GM19324 (cell line): ENCODE measurements at regions not wholly inside any gene's neighbourhood (a gene's known extent, or its start where the extent isn't known, plus 50 kb on each side); places are given as distances from the start of the nearest gene placed in this dataset.
"Not testable (repeated sequence)": the region's sequence is repeated elsewhere in the genome, so short reads cannot be mapped to it uniquely, and the experiment has no call there.

Source experiments
- ATAC-seq: cut with Tn5 transposase; IDR thresholded peaks from one replicate; pipeline ENCODE4 v1.9.1; 2021; ENCODE audit warnings: mild to moderate bottlenecking, moderate library complexity; ENCODE audit not compliant: unreplicated experiment, low FRiP score

GRCh38 chr18:10321576-10321975 lies 132.9 kb upstream of the APCDD1 start:
- no peak for ATAC-seq

DNA sequence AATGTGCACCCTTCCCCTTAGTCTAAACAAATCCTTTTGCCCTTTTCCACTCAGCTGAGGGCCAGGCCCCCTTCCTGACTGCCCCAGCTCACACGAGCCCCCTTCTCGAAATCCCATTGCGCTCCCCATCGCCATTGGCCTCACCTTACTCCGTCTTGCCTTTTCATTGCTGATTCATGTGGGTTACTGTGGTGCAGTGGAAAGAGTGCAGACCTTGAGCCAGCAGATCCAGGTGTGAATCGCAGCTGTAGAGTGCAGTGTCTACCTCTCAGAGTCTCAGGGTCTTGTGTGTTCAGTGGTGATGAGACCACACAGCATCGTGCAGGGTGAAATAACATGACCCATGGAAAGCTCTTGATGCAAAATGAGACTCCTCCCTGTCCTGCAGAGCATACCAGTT lies 132.4 kb upstream of the APCDD1 start:
- no peak for ATAC-seq

DNA sequence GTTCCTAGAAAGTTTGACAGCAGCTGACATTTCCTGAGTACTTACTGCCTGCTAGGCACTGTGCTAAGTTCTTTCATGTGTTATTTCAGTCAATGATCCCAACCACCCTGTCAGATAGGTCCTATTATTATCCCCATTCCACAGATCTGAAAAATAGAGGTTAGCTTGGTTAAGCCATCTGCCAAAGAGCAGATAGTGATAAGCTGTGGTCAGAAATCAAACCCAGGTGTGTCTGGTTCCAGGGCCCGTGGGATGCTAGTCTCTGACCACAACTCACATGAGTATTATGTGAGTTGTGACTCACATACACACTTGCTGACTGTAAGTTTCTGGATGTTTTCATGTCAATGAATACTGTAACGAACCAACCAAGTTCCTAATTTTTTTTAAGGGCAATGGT lies 132.0 kb upstream of the APCDD1 start:
- no peak for ATAC-seq

DNA sequence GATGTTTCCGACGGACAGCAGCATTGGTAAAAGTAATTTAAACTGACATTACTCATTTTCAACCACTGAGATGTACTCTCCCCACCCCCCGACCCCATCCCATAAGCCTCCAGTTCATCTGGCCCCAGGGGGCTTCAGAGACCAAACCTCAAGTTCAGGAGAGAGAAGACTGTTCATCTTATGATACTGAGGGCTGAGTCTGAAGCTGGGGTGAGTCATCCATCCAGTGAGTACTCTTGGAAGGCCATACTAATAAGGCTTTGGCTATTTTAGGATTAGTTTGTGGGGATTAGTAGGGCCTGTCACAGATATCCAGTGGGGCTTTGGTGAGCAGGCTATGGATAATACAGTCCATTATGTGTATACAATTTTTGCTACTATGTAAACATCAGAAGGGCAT lies 125.3 kb upstream of the APCDD1 start:
- no peak for ATAC-seq

- ATAC-seq: no peak
These were observed 124.0 kb upstream of the APCDD1 start for GRCh38 chr18:10330428-10330827.

DNA sequence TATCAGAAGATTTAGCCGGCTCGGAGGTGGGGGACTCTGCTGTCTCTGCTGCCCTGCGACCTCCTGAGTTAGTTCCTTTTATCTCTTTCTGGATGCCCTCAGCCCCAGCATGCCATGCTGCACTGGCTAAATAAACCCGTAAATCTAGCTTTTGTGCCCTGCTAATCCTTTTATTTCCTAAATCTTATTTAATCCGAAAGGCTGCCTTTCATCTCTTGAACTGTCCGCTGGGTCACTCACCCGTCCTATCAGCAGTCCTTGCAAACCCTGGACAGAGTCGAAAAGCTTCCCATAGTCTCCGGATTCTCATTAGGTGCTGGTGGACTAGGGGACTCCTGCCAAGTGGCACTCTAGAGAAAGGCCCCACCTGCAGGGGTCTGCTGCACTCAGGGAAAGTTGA lies 122.0 kb upstream of the APCDD1 start:
- ATAC-seq: no peak

GRCh38 chr18:10336749-10337350 lies 117.6 kb upstream of the APCDD1 start:
- no peak for ATAC-seq

DNA sequence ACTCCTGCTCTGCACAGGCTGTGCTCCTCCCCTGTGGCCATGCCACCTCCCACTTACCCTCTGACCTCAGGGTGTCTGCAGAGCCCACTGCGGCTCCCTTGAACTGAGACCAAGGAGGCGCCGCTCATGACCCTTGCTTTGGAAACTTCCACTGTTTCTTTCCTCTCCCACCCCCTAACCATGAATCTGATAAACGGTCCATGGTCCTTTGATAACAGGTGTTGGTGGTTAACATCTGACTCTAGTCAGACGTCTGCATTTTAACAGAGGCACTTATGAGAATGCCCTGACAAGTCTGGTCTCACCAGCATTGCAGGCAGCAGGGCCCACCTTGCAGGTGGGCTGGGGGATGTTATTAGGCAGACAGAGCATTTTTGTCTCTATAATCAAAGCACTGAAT lies 113.6 kb upstream of the APCDD1 start:
- ATAC-seq: no peak

DNA sequence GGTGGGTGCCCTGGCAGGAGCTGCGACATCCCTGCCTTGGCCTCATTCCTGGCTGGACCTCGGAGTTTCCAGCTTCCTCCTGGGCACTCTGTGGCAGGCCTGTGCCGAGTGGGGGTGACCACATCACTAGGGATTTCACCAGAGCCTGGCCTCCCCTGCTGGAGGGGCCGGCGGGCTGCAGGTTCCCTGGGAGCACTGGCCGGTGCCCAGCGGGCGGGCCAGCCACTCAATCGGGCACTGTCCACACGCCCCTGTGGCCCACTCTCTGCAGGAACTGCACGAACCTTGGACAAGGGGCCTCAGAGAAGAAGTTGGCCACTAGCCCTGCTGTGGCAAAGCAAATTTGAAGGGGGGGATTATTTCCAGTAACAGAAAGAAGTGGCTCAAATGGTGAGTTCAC lies 110.7 kb upstream of the APCDD1 start:
- no peak for ATAC-seq

- no peak for ATAC-seq
These were observed 107.6 kb upstream of the APCDD1 start for GRCh38 chr18:10346749-10347415.

GRCh38 chr18:10349561-10349960 lies 104.9 kb upstream of the APCDD1 start:
- no peak for ATAC-seq

GRCh38 chr18:10350661-10351060 lies 103.8 kb upstream of the APCDD1 start:
- no peak for ATAC-seq

DNA sequence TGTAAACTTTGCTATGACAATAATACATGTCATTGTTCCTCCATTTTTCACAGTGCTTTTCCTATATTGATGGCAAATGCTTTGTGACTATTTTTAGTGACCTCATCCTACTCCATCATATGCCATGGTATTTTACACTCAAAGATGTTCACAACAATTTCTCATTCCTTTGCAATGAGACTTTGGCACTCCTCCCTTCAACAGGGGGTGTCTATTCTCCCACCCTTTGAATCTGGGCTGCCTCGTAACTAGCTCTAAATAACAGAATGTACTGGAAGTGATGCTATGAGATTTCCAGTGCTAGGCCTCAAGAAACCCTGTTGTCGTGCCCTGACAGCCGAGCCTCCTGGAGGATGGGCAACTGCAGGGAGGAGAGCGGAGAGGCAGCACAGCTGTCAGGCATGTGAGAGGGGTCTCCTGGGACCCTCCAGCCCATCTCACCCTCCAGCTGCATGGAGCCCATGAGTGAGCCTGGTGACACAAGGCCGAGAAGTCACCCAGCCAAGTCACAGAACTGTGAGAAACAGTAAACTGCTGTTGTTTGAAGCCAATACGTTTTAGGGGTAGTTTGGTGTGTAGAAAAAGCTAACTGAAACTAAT lies 103.1 kb upstream of the APCDD1 start:
- ATAC-seq: no peak

DNA sequence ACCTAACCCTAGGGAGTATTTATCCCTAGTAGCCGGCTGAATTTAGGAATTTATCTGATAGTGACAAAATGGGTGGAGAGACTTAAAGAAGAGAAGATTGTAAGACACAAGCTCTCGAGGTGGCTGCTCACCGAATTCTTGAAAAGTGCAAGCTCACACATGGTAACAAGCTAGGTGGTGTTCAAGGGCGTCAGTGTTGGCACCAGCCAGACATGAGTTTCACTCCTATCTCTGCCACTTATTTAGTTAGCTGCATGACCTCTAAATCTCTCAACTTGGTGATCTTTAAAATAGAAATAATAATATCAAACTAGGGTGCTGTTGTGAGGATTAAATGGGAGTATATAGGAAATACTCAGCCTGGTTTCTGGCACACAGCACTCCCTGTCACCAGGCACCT lies 102.6 kb upstream of the APCDD1 start:
- no peak for ATAC-seq

DNA sequence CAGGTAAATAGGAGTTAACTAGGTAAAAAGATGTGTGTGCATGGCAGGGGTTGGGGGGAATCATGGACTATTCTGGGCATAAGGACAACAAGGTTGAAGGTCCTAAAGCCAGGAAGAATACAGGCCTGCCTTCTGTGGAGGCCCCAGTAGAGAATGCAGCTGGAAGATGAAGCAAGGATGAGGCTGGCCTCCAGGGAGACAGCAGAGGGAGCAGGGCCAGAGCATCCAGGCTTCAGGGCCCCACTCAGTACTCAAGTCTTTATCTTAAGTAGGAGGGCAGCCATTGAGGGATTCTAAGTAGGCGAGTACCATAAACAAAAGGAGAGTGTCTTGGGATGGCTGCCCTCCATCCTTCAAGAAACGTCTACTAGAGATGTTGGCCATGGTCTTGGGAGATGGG lies 101.8 kb upstream of the APCDD1 start:
- ATAC-seq: no peak

GRCh38 chr18:10353791-10354190 lies 100.6 kb upstream of the APCDD1 start:
- ATAC-seq: no peak

DNA sequence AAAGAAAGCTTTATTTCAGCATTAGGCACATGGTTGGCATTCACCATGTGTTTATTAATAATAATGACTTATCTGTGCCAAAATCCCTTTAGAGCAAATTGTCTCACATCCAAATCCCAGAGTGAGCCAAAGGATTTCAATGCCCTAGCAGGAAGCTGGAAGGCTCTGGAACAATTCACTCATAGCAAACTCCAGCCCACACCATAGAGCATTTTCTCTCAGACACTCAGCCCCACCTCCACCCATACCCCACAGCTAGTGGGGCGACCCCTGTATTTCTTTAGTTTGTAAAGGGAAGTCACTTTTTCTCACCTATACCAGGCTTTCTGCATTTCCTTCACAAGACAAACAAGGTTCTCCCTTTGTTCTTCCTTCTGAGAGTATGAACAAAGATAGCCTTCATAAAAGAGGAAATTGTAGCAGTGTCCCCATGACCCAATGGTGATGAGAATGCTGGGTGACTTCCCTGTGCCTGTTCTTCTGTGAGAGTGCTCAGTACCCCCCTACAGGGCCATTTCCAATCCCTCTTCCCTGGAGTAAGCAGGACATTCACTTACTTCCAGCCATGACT lies 100.1 kb upstream of the APCDD1 start:
- ATAC-seq: no peak

DNA sequence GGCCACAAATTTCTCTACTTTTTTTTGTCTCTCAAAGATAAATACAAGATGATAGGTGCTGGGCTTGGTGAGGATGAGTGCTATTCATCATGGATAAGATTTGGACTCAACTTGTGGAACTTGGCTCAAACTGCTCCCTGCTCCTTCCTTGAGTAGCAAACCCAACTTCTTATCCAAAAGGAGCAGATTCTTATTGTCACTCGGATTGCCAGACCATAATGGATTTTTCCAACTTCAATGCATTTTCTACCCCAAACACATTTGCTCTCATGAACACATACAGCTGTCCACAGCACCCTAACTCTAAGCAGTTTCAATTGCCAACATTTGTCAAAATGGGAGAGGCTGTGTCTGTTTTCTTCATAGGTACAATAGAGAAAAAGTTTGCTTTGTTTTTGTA lies 99.5 kb upstream of the APCDD1 start:
- no peak for ATAC-seq

GRCh38 chr18:10356999-10357398 lies 97.4 kb upstream of the APCDD1 start:
- ATAC-seq: not testable (repeated sequence)

DNA sequence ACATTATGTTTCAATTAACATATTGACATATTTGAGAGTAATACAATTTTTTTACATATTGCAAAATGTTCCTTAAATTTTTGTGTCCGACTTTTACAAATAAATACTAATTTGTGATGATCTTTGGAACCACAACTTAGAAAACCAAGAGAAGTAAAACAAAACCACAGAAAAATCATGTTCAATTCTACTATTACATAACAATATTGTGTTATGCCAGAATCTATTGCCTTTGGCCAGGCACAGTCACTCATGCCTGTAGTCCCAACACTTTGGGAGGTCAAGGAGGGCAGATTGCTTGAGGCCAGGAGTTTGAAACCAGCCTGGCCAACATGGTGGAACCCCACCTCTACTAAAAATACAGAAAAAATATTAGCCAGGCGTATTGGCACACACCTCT lies 92.8 kb upstream of the APCDD1 start:
- no peak for ATAC-seq

- no peak for ATAC-seq
These were observed 89.4 kb upstream of the APCDD1 start for GRCh38 chr18:10365021-10365500.

GRCh38 chr18:10365901-10366300 lies 88.5 kb upstream of the APCDD1 start:
- no peak for ATAC-seq
